ENCODE measurements at regions not wholly inside any gene's neighbourhood (a gene's known extent, or its start where the extent isn't known, plus 50 kb on each side); places are given as distances from the start of the nearest gene placed in this dataset.
"Not testable (repeated sequence)": the region's sequence is repeated elsewhere in the genome, so short reads cannot be mapped to it uniquely, and the experiment has no call there.

DNA sequence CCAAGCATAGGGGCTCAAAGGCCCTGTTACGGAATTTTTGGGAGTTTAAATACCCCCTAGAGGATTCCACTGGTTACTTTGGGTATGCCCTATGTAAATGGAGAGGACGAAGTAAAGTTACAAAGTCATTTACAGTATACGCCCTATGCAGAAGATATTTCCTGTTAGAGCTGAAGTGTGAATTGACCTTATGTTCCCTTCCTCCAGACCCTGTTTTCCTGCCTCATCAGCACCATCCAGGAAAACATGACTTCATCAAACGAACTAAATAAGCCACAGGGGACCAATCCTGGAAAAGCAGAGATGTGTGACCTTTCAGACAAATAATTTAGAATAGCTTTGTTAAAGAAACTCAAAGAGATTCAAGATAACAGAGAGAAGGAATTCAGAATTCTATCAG lies 177.4 kb downstream of the SQOR start:
- no peak for DNase-seq

DNA sequence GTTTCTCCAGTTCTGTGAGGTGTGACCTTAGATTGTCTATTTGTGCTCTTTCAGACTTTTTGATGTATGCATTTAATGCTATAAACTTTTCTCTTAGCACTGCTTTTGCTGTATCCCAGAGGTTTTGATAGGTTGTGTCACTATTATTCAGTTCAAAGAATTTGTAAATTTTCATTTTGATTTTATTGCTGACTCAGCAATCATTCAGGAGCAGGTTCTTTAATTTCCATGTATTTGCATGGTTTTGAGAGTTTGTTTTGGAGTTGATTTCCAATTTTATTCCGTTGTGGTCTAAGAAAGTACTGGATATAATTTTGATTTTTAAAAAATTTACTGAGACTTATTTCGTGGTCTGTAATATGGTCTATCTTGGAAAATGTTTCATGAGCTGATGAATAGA lies 182.7 kb downstream of the SQOR start:
- DNase-seq = not testable (repeated sequence)

DNA sequence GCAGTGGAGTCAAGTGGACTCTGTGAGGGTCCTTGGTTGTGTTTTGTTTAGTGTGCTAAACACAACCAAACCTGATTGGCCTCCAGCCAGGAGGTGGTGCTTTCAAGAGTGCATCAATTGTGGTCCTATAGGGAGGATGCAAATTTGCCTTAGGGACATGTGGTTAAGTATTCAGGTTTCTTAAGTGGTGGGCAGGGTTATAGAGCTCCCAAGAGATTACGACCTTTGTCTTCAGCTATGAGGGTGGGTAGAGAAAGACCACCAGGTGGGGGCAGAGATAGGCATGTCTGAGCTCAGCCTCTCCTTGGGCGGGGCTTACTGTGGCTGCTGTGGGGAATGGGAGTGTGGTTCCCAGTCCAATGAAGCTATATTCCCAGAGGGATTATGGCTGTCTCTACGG lies 186.6 kb downstream of the SQOR start:
- DNase-seq = no peak

DNA sequence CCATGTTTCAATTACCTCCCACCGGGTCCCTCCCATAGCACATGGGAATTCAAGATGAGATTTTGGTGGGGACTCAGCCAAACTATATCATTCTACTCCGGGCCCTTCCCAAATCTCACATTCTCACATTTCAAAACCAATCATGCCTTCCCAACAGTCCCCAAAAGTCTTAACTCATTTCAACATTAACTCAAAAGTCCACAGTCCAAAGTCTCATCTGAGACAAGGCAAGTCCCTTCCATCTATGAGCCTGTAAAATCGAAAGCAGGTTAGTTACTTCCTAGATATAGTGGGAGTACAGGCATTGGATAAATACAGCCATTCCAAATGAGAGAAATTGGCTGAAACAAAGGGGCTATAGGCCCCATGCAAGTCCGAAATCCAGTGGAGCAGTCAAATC lies 188.1 kb downstream of the SQOR start:
- DNase-seq = not testable (repeated sequence)

DNA sequence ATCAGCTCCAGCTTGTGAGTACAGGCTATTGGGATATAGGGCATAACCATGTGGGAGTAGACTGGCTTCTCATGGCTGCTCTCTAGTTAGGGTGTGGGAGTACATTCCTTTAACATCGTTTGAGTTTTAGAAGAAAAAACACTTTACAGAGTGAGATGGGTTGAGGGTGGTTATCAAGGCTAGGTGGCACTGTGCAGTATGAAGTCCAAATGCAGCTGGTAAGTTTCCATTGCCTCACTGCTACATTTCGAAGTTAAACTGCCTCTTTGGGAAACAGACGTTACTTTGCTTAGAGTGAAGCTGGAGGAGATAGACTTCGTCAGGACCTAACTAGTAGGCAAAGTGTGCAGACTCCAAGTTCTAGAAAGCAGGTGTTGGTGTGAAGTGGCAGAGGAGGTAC lies 192.4 kb downstream of the SQOR start:
- DNase-seq = no peak

DNA sequence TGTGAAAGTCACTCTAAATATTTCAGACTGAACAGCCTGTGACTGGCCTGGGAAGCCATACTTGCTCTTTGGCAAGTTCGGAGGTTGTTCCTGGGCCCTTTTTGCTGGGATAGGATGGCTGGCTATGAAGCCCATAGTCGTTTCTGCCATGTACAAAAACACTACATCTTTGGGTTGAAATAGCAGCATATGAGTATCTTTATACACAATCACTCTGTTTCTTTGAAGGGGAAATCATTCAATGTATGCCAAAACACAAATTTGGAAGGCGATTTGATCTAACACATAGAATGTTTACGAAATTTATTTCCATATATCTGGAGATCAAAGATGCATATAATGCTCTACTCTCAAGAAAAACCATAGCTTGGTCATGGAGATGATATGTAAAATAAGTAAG lies 192.9 kb downstream of the SQOR start:
- DNase-seq = no peak

DNA sequence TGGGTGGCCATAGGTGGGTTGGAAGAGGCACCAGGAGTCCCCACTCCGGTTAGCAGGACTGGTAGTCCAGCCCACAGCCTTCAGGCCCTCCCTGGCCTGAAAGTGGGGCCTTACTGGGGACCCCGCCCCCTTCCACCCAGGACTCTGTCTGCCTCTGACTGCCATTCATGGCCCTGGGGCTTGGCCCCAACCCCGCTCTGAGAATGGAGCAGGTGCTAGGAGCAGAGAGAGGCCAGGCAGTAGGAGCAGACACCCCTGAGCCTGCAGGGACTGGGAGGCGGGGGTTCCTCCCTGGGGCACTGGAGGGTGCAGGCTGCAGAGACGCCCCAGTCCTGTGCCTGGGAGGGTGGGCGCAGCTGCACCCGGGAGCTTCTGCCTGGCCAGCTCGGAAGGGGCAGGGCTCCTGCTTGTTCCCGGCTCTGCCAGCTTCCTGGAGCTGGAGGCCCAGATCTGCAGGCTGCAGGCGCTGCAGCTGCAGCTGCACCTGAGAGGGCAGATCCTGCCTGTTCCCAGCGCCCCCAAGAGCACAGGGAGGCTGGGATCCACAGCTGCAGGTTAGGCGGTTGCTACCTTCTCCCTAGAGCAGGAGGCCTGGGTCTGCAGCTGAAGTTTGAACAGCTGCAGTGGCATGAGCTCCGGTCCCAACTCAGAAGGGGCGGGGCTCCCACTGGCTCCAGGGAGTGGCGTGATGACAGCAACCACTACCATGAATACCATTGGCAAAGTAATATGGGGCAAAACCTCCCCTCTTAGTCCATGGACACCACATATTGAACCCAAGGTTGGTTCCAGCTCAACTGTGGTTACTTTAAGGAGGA lies 194.7 kb downstream of the SQOR start:
- no peak for DNase-seq

DNA sequence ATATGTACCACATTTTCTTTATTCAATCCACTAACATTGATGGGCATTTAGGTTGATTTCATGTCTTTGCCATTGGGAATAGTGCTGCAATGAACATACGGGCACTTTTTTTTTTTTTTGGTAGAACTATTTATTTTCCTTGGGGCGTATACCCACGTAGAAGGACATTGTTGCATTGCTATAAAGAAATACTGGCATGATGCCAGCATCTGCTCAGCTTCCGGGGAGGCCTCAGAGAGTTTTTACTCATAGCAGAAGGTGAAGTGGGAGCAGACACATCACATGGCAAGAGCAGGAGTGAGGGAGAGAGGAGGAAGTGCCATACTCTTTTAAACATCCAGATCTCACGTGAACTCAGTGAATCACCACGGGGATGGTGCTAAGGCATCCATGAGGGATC lies 197.0 kb downstream of the SQOR start:
- no peak for DNase-seq

DNA sequence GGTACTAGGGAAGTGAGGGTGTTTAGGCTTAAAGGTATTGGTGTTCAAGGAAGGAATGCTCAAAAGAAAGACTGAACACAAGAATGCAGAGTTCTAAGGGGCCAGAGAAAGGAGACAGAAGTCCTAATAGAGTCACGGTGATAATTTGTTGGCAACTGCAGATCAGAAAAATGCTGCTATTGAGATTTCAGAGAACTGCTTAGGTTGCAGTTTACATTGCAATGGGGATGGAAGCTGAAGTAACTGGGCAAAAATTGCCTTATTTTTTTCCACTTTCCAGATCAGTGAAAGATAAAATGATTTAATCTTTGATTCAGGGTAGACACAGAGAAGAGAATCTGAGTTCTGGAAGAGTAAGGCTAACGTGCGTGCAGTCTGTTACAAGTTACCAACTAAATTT lies 199.8 kb downstream of the SQOR start:
- DNase-seq = no peak

DNA sequence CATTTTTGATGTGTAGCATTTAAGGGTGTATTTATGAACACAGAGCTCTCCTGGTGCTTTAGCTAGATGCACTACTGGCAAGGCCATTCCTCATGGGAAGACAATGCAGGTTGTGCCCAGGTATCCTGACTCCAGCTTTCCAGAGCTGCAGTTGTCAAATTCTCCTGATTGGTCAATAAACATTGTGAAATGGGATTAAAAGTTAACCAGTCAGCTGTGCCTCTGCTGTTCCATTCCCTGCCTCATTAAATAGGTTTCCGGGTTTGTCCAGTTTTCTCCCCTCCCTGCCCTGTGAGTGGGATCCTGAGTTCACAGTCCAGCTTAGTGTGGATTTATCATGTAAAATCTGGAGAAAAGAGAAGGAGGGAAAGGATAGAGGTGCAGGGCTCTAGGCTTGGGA lies 207.3 kb downstream of the SQOR start:
- no peak for DNase-seq

DNA sequence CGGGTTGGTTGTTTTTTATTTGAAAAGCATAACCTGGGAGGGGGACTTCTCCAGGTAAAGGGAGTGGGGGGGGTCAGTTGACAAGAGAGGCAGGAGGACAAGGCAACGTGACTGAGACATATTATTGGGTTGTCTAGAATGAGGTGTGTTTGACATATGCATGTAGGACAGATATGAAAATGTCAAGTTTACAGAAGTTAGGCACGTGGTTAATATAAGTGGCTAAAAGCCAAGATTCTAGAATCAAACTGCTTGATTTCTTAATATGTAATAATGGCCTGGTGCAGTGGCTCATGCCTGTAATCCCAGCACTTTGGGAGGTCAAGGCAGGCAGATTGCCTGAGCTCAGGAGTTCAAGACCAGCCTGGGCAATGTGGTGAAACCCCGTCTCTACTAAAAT lies 212.8 kb downstream of the SQOR start:
- no peak for DNase-seq

DNA sequence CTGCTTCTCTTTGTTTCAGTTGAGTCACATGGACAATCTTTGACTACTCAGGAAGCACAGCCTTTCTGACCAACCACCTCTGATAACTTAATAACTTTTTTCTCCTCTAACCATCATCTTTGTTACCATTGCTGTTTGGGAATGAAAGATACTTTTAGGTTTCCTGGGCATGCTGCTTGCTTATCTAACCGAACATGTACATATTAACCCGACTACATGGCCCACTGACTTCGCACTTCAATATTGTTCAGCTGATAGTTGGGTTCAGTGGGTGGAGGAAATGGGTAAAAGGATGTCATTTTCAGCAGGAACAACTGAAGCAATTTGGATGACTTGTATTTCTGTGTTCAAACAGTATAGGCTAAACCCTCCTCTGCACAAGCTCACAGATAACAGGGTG lies 214.3 kb downstream of the SQOR start:
- DNase-seq = no peak

DNA sequence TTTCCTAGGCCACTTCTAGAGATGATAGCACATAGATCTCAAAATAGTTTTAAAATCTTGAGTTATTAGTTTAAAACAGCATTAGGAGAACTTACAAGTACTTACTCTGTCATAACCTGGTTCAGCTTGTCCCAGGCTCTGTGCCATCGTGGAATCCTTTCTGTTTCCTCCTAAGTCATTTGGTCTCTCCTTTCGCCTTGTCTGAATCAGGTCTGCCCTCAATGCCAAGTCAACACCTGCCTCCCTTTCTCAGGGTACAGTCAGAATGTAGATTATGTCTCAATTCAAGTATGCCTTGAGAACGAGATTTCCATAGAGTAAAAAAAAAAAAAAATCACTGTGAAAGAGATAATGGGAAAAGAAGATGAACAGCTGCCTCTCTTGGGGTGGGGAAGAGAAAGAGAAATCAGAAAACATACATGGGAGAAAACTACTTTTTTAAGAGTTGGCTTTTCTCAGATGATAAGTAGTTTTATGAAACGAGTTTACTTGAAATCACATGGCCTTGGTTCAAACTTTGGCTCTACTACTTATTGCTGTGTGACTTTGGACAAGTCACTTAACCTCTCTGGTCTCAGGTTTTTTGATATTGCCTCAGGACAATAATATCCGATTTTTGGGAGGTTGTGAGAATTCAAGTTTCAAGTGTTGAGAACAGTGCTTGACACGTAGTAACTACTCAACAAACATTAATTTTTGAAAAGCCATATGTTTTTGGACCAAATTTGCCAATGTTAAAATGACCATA lies 219.8 kb downstream of the SQOR start:
- no peak for DNase-seq

DNA sequence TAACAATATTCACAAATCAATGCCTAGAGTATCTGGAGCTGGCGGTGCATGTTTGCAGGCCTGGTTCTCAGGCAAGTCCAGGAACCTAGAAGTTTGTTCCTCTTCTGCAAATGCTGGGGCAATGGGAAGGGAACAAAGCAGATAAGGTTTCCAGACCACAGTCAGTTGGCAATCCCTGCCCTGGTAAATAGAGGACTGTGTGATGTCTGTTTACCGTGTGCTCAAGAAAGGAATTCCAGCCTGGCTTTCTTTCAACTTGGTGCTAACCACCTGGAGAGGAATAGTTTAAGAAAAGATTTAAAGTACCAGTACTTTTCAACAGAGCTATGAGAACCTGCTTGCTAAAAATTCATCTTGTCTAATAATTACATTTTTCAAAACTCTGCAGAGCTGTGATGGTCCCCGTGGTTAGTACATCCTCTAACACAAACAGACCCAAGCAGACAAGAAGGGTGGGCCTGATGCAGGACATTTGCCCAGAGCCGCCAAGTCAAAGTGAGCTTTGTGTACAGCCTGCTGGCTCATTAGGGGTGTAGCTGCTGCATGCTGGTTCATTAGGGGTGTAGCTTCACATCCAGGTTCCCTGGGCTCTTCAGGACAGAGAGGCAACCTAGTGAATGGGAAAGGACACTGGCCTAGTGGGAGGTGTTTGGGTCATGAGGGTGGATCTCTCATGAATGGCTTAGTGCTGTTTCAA lies 220.5 kb downstream of the SQOR start:
- peak; percentile 32 for DNase-seq

DNA sequence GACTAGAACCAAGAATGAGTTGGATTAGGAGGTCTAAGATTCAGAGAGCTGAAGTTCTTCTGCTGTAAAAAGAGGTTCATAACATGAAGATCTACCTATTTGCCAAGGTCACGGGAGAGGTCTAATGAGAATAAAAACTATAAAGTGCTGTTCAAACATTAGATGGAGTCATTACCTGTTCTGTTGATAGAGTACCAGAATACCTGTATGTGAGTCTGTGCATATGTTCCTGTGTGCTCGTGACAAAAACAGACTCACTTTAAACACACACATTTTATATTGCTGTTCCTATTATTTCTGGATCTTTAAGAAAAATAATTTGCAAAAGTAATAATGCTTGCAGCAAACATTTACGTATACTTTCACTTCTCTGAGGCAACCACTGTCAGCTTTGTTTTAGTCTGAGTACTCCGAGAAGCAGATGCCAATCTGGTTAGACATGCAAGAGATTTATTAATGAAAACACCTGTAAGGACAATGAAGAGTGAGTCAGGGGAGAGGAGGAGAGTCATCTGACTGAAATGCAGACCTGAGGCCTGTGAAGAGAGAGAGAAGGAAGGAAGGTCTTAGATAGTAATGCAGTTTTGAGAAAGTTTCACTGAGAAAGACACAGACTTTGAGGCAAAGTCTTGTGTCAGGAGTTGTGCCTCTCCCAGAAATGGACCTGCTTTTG lies 221.2 kb downstream of the SQOR start:
- DNase-seq = no peak

DNA sequence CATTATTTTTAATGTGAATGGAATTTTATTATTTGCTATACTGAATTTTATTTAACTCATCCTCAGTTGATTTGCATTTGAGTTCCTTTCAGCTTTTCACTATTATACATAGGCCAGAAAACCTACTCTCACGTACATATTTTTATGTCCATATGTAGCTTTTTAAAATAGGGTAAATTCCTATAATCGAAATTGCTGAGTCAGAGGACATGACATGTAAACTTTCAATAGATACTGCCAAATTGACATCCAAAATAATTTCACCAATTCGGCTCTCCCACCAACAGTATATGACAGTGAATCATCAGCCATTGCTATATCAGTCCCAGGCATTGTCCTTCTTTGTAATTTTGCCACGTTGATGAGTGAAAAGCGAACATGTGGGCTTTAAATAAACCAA lies 222.5 kb downstream of the SQOR start:
- DNase-seq = no peak

DNA sequence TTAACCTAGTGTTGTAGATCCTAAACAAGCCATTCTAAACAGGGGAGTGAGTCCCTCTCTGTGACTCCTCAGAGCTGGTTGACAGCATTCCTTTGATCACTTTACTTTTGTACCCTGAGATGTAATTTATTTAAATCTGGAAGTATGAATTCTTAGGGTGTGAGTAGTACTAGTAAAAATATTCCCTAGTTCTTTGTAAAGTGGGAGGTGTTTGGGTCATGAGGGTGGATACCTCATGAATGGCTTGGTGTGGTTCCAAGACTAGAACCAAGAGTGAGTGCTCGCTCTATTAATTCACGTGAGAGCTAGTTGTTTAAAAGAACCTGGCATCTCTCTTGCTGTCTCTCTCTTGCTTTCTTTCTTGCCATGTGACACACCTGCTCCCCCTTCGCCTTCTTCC lies 223.7 kb downstream of the SQOR start:
- DNase-seq = no peak

DNA sequence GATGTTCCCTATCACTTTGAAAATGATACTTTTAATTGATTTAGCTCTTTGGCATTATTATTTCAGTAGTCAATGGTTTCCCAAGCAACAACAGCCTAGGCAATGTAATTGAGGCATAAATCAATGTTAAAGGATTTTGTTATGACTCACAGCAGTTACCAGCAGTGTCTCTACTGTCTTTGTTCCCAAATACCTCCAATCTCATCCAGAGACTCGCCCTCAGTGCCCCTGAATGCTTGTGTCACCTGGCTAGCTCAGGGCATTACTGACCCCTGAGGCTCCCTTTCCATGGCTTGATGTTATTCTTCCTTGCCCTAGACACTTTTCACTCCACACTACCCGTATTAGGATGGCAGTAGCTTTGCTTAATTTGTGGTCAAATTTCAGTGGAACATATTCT lies 227.2 kb downstream of the SQOR start:
- DNase-seq = no peak

DNA sequence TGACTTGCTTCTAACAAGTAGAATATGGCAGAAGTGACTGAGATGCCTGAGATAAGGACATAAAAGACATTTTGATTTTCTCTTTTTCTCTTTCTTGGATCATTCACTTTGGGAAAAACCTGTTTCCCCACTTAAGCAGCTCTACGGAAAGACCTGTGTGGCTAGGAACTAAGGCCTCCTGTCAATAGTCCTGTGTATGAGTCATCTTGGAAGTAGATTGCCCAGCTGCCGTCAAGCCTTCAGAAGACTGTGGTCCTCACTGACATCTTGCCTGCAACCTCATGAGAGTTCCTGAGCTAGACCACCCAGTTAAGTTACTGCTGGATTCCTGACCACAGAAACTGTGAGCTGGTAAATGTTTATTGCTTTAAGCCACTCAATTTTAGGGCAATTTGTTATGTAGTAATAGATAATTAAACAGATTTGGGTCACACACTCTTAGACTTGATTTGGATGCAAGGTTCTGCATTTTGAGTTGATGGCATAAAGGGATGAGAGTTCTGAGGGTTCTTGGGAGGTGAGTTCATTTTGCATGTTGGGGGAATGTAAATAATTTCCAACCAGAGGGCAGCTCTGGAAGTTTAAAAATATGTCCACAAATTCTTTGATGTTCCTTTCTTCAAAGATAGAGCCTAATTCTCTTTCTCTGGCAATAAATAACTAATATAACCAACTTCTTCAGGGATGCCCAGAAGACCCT lies 229.2 kb downstream of the SQOR start:
- no peak for DNase-seq

DNA sequence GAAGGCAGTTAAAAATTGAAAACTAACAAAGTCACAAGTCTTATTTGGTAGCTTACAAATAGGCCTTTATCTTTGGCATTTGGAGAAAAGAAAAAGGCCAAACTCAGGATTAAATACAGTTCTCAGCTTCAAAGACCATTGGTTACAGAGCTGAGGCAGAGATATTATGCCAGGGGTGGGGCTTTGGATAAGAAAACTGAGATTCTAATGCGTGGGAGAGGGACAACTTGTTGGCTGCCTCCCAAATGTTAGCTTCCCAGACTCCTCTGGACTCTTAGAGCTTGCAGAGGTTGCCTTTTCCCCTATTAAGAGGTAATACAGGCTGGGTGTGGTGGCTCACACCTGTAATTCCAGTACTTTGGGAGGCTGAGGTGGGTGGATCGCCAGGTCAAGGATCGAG lies 231.8 kb downstream of the SQOR start:
- DNase-seq = no peak

DNA sequence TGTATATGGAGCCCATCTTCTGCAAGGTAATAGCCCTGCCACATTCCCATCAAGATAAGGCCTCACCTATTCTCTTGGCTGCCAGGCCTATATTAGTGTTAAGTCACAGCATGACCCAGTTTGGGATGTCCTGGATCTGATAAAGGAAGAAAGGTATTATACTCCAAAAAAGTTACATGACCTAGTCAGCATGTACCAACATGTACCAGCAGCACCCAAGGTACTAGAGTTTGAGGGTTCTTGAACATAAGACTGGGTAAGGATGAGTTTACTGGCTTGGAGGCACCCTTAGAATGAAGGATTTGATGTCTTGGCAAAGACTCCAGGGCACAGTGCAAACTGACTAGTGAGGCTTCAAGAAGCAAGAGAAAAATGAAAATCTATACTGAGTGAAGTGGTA lies 232.5 kb downstream of the SQOR start:
- DNase-seq = no peak

DNA sequence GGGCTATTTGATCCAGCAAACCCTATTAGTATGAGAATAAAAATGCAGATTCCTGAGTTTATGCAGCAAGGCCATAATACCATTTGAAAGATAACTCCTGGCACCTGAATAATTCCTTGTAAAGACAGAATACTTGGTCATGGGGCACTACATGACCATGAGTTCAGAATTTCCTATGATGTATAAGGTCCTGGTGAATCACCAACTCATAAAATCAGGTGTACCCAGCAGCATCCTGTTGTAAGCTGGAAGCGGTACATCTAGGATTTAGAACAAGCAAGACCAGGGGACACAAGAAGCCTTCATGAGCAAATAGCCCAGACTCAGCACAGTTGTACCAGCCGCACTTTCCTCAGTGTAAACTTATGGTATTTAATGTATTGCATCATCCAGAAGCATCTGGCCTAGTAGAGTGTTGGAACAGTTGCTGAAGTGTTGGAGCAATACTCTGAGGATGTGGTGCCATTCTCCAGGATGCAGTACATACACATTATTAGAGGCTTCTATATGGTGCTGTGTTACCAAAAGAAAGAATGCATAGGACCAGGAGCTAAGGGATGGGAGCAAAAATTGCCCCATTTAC lies 233.4 kb downstream of the SQOR start:
- no peak for DNase-seq

Measured in COR-L47 (cell line).